NCI-H524 treated with DMSO at 0.1 percent for 48 hours (cell line): ENCODE measurements at regions not wholly inside any gene's neighbourhood (a gene's known extent, or its start where the extent isn't known, plus 50 kb on each side); places are given as distances from the start of the nearest gene placed in this dataset.
"Not testable (repeated sequence)": the region's sequence is repeated elsewhere in the genome, so short reads cannot be mapped to it uniquely, and the experiment has no call there.

ENCODE experiments used
- DNase-seq: peaks from one replicate; lab custom pipeline; 2025; lab: John Stamatoyannopoulos, UW

DNA sequence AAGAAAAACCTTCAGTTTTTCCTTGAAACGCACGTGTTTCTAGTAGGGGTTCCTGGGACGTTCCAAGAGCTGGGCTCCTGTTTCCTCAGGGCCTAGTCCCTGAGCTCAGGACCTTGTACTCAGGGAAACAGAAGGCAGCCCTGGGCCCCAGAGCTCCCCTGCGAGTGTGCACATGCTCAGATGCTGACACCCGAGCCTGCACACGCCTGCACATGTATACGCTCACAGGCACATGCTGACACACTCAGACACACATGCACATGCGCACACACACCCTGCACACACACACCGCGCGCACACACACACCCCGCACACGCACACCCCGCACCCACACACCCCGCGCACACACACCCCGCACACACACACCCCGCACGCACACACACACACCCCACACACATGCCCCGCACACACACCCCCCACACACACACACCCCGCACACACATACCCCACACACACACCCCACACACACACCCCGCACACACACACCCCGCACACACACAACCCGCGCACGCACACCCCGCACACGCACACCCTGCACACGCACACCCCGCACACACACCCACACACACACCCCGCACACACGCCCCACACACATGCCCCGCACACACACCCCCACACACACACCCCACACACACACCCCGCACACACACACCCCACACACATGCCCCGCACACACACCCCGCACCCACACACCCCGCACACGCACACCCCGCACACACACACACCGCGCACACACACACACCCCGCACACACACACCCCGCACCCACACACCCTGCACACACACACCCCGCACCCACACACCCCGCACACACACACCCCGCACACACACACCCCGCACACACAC, 52.2 kb downstream of the CALML3 start:
- DNase-seq, result no peak

GRCh38 chr10:5580038-5580428, 55.3 kb downstream of the CALML3 start:
- not testable (repeated sequence) for DNase-seq

DNA sequence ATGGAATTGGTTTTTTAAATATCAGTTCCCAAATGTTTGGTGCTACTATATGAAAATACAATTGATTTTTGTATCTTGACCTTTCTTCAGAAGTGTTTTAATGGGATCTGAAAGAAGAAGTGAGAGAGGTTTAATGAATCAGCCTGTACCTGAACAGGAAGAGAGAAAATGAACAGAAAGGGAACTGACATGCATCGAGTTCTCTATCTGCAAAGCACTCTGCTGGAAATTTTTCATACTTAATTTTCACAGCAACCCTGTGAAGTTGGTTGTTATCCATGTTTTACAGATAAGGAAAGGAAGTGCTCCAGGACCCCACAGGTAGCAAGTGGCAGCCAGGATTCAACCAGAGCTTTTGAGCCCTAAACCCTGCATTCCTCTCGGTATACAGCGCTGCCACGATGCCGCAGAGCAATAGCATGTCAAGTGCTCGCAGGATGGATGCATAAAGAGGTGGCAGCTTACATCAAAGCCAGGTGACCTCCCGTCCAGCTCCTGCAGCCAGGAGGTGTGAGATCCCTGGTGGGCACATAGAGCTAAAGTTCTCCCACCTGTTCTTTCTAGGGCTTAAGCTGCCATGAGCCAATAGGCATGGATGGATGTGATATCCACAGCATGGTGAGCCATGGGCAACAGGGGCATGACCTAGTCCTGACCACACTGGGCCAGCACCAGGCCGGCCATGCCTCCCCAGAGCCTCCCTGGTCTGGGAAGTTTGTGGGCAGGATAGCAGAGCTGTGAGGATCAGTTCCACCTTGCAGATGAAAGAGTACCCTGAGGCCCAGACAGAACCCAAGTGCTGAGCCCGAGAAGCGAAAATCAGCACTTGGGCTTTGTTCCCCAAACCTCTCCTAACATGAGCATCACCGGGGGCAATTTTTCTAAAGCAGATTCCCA, 57.2 kb downstream of the CALML3 start:
- no peak for DNase-seq

- DNase-seq, result no peak
These were observed 58.0 kb downstream of the CALML3 start for GRCh38 chr10:5582736-5583135.

DNA sequence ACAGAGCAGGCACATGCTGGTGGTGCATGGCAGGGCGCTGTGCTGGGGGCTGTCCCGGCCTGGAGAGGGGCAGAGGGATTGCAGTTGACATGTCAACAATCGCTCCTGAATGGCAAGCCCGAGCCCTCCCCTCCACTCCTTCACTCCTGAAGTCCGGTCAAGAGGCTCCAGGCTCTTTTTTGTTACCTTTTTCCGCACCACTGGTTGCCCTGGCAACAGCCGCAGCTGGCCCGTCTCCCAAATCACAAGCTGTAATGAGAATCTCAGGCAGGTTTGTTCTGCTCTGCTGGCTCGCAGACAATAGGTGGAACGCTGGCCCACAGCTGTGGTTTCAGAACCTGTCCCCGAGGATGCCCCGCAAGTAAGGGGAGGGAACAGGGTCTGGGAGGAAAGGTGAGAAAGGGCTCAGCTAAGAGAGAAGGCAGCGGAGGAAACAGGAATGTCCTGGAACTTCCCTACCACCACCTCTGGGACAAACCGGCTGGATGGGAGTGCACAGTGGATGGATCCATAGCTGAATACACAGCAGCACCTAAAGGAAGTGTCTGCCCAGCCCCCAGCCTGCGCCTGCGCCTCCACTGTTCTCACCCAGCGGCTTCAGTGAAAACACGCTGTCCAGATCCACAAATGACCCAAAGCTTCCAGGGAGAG, 58.9 kb downstream of the CALML3 start:
- peak; percentile 1 for DNase-seq

GRCh38 chr10:5584895-5585516, 60.2 kb downstream of the CALML3 start:
- no peak for DNase-seq

DNA sequence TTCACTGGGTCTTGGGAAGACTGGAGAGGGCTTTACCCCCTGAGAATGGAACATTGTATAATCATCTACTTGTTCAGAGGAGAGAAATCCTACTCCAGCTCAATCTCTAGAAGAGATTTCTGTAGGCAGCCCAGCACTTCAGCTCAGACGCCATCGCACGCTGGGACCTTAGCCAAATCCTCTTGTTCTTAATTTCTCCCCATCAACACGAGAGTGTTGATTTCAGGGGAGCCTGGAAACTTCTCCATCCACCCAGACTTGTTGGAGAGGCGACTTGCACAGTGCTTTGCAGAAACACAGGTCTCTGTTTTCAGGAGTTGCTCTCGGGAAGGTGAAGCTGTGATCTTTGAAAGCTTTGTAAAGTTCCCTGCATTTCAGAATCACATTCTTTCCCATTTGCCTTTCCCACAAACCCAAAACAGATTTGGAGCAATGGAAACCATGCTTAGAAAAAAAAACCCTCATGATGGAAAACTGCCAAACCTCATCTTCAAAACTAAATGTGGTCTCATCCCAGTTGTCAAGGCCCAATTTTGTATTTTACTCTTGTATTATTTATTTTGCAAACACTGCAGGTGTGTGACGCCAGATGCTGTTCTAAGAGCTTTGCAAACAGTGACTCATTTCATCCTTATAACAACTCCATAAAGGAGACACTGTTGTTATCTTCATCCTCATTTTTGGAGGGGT, 60.9 kb downstream of the CALML3 start:
- no peak for DNase-seq

GRCh38 chr10:5587151-5588079, 62.7 kb downstream of the CALML3 start:
- no peak for DNase-seq

DNA sequence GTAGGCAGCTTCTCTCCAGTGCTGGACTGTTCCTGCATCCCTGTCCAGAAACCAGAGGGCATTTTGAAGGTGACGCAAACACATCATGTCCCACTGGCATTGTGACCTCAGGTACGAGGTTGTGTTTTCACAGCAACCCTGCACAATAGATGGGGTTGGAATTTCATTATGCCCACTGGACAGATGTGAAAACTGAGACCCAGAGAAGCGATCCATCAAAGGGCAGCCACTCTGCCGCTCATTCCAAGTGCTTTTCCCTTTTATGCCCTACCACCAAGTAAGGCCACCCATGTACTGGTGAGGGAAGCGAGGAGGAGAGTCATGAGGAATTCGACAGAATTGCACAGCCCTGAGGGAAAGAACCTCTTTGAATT, 63.3 kb downstream of the CALML3 start:
- DNase-seq, result no peak

GRCh38 chr10:5588603-5589002, 63.8 kb downstream of the CALML3 start:
- no peak for DNase-seq
